Upper lobe of left lung (tissue), 6 donors: ENCODE measurements at regions not wholly inside any gene's neighbourhood (a gene's known extent, or its start where the extent isn't known, plus 50 kb on each side); places are given as distances from the start of the nearest gene placed in this dataset.

Source experiments
- ATAC-seq, 2 donors: fragments of 200-7000 bp; cut with Tn5 transposase; one replicate each; pipeline ENCODE4 v1.9.1; 2022; ENCODE audit warnings: mild to moderate bottlenecking in 2 of 2, moderate library complexity in 2 of 2; ENCODE audit not compliant: low FRiP score in 2 of 2
- DNase-seq, 2 donors: peaks; one replicate each; pipeline ENCODE4 v3.0.0-alpha.2; 2019 to 2020
- H3K27ac ChIP-seq, 4 donors: fragments of 200-600 bp; sonication (generic); one replicate each; pipeline ENCODE4 v1.5.1; 2016 to 2019
- H3K27me3 ChIP-seq, 4 donors: fragments of 200-600 bp; sonication (generic); one replicate each; pipeline ENCODE4 v1.5.1; 2017 to 2019
- H3K36me3 ChIP-seq, 4 donors: fragments of 200-600 bp; sonication (generic); one replicate each; pipeline ENCODE4 v1.5.1; 2016 to 2019
- H3K4me1 ChIP-seq, 4 donors: fragments of 200-600 bp; sonication (generic); one replicate each; pipeline ENCODE4 v1.5.1; 2018 to 2019
- H3K4me3 ChIP-seq, 4 donors: fragments of 200-600 bp; sonication (generic); one replicate each; pipeline ENCODE4 v1.5.1; 2017 to 2019; ENCODE audit warnings: mild to moderate bottlenecking in 2 of 4, moderate library complexity in 1 of 4
- H3K9me3 ChIP-seq, 4 donors: fragments of 200-600 bp; sonication (generic); one replicate each; pipeline ENCODE4 v1.5.1; 2018 to 2019
- CTCF ChIP-seq, 6 experiments: fragments of 450-650 bp in 4 of 6; fragments of 200-600 bp in 2 of 6; sonication (generic) in 2 of 6; IDR thresholded peaks; one replicate each; pipeline ENCODE4 v1.5.1; 2016 to 2019; ENCODE audit warnings: antibody characterized with exemption in 6 of 6
- EP300 ChIP-seq, 4 donors: sonication (generic); formaldehyde crosslinking; IDR thresholded peaks; one replicate each; pipeline ENCODE4 v1.5.1; 2017; ENCODE audit warnings: antibody characterized with exemption in 4 of 4, control low read depth in 2 of 4
- POLR2A ChIP-seq, 4 donors: fragments of 450-650 bp; IDR thresholded peaks; one replicate each; pipeline ENCODE4 v1.5.1; 2016 to 2017; ENCODE audit warnings: antibody characterized with exemption in 4 of 4, mild to moderate bottlenecking in 2 of 4
- POLR2AphosphoS5 ChIP-seq, 2 donors: sonication (generic); formaldehyde crosslinking; IDR thresholded peaks; one replicate each; pipeline ENCODE4 v1.5.1; 2017; ENCODE audit warnings: antibody characterized with exemption in 2 of 2
- WGBS, 2 donors: methylation state at CpG; one replicate each; pipeline ENCODE4 v1.1.5; 2017 to 2018; 5-methylcytosine and 5-hydroxymethylcytosine counted together
- donor health status: DM: no; HTN: no; CAD: no; lungs with moderate emphysema.
- donor health status: DM: no; HTN: yes; CAD: no; lungs with severe emphysema.

GRCh38 chr15:61764141-61764540 lies 296.1 kb downstream of the VPS13C start:
- 74 to 92% methylated on average over 3 of the region's 3 CpGs for WGBS, 2 donors
- DNase-seq (no peak), ATAC-seq (no peak)
- no peaks in the 10 kb centered on the region for H3K4me1 ChIP-seq
- TF ChIP-seq POLR2A (IDR thresholded peaks at IDR 0.05): no peak
- TF ChIP-seq POLR2AphosphoS5 (IDR thresholded peaks at IDR 0.05): no peak
- no peak for TF ChIP-seq EP300 (IDR thresholded peaks at IDR 0.05)
- no peak for TF ChIP-seq CTCF (IDR thresholded peaks at IDR 0.05)
- H3K9me3 ChIP-seq: no peaks in the 10 kb centered on the region
- no peaks in the 10 kb centered on the region for H3K36me3 ChIP-seq
- H3K27me3 ChIP-seq: no peaks in the 10 kb centered on the region
- no peak overlapping the region for H3K27ac ChIP-seq
- H3K4me3 ChIP-seq: no peak overlapping the region

- no peak overlapping the region for H3K27ac ChIP-seq
- no peak for TF ChIP-seq POLR2A (IDR thresholded peaks at IDR 0.05)
- TF ChIP-seq EP300 (IDR thresholded peaks at IDR 0.05): no peak
- no peak for TF ChIP-seq CTCF (IDR thresholded peaks at IDR 0.05)
- TF ChIP-seq POLR2AphosphoS5 (IDR thresholded peaks at IDR 0.05): no peak
- H3K9me3 ChIP-seq: no peaks in the 10 kb centered on the region
- H3K4me3 ChIP-seq: no peak overlapping the region
- ATAC-seq: no peak
- no peak for DNase-seq
- no peaks in the 10 kb centered on the region for H3K36me3 ChIP-seq
- H3K4me1 ChIP-seq: no peaks in the 10 kb centered on the region
- no peaks in the 10 kb centered on the region for H3K27me3 ChIP-seq
- WGBS, 2 donors: 47 to 60% methylated on average over 3 of the region's 3 CpGs
Measured at GRCh38 chr15:61762676-61763075, 297.6 kb downstream of the VPS13C start.

- Histone ChIP-seq H3K4me1 (no peaks in the 10 kb centered on the region), H3K27me3 (no peaks in the 10 kb centered on the region), H3K36me3 (no peaks in the 10 kb centered on the region), H3K4me3 (no peak overlapping the region), H3K9me3 (no peaks in the 10 kb centered on the region), H3K27ac (no peak overlapping the region)
- ATAC-seq (no peak), DNase-seq (no peak)
- TF ChIP-seq CTCF (IDR thresholded peaks at IDR 0.05) (no peak), POLR2A (IDR thresholded peaks at IDR 0.05) (no peak), POLR2AphosphoS5 (IDR thresholded peaks at IDR 0.05) (no peak), EP300 (IDR thresholded peaks at IDR 0.05) (no peak)
- 55 to 93% methylated on average over 2 of the region's 2 CpGs for WGBS, 2 donors
Measured at GRCh38 chr15:61759639-61760038, 300.6 kb downstream of the VPS13C start.

GRCh38 chr15:61756071-61756820 lies 304.0 kb downstream of the VPS13C start:
- TF ChIP-seq POLR2AphosphoS5 (IDR thresholded peaks at IDR 0.05): no peak
- no peak for TF ChIP-seq POLR2A (IDR thresholded peaks at IDR 0.05)
- no peak for TF ChIP-seq EP300 (IDR thresholded peaks at IDR 0.05)
- TF ChIP-seq CTCF (IDR thresholded peaks at IDR 0.05): no peak
- Histone ChIP-seq H3K36me3 (no peaks in the 10 kb centered on the region), H3K4me3 (no peak overlapping the region), H3K9me3 (no peaks in the 10 kb centered on the region), H3K27ac (no peak overlapping the region), H3K27me3 (no peaks in the 10 kb centered on the region), H3K4me1 (no peaks in the 10 kb centered on the region)
- WGBS, 2 donors: 85 to 87% methylated on average over 4 of the region's 4 CpGs
- no peak for DNase-seq
- ATAC-seq: no peak

- Histone ChIP-seq H3K36me3 (no peaks in the 10 kb centered on the region), H3K4me3 (no peak overlapping the region), H3K9me3 (no peaks in the 10 kb centered on the region), H3K27ac (no peak overlapping the region), H3K27me3 (no peaks in the 10 kb centered on the region), H3K4me1 (peaks cover 0 to 5% (median 0%) of the 10 kb centered on the region in 4 donors)
- DNase-seq: no peak
- 72 to 84% methylated on average over 2 of the region's 2 CpGs for WGBS, 2 donors
- TF ChIP-seq POLR2A (IDR thresholded peaks at IDR 0.05) (no peak), EP300 (IDR thresholded peaks at IDR 0.05) (no peak), CTCF (IDR thresholded peaks at IDR 0.05) (no peak), POLR2AphosphoS5 (IDR thresholded peaks at IDR 0.05) (no peak)
- no peak for ATAC-seq
Measured at GRCh38 chr15:61755467-61755866, 304.8 kb downstream of the VPS13C start.
